Skeletal muscle cell (primary cell): ENCODE measurements at regions not wholly inside any gene's neighbourhood (a gene's known extent, or its start where the extent isn't known, plus 50 kb on each side); places are given as distances from the start of the nearest gene placed in this dataset.

Experiments
- DNase-seq: peaks from one replicate; pipeline ENCODE4 v3.0.0-alpha.2; 2010; ENCODE audit warnings: low read depth
- H3K4me3 ChIP-seq: 2 replicates; pipeline ENCODE4 v1.5.1; 2011; ENCODE audit warnings: low read depth, mild to moderate bottlenecking, control low read depth, low read length, moderate library complexity

DNA sequence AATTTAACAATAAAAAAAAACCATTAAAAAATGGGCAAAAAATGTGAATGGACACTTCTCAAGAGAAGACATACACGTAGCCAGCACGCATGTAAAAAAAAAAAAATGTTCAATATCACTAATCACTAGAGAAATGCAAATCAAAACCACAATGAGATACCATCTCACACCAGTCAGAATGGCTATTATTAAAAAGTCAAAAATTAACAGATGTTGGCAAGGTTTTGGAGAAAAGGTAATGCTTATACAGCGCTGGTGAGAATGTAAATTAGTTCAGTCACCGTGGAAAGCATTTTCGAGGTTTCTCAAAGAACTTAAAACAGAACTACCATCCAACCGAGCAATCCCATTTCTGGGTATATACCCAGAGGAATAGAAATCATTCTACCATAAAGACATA is 1091.5 kb upstream of the B3GALT2 start:
- DNase-seq: no peak
- no peak overlapping the region for H3K4me3 ChIP-seq

DNA sequence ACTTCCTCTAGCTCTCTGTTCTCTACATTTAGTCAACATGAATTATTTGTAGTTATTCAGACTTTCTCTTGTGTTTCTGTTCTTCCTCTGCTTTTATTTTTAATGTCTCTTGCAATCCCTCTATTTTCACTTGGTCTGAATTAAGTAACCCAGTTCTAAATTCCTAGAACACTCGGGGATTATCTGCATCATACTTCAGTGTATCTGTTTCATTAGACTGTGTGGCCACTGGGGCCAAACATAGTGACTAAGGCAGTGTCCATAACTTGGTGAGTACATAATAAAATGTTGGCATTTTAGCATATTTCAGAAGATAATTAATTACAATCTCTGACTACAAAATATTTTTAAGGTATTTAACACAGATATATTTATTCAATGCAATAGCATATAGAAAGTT is 1087.2 kb upstream of the B3GALT2 start:
- H3K4me3 ChIP-seq: no peak overlapping the region
- no peak for DNase-seq

DNA sequence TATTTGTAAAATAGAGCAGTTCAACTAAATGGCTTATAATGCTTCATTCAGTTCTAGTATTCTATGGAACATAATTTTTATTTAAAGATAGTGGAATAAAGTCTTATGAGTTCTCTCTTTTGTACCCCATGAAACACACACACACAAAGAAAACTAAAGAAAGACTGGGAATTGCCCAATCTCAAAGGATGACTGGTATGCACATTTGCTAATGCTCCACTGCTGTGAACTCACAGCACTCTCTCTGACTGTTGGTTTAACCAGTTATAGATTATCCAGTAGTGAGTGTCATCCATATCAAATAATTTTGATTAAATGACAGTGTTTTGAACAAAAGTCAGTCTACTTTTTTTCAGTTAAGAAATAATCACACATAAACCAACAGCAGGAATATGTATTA is 1082.4 kb upstream of the B3GALT2 start:
- H3K4me3 ChIP-seq: no peak overlapping the region
- no peak for DNase-seq

DNA sequence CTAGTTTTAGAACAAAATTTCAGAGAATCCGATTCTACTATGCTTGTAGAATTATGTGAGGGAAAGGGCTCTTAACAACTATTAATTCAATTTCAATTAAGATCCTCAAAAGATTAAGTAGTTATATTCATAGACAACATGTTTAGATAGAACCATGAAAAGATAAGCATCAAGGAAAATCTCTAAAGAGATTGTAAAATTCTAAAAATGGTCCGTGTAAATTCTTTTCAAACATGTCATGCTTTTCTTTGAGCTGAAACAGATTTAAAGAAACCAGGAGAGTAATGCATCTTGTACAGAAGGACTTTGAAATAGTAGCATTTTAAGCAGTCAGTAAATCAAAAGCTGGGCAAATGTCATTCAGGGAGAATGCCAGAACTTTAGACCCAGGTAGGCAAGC is 1080.6 kb upstream of the B3GALT2 start:
- H3K4me3 ChIP-seq: no peak overlapping the region
- no peak for DNase-seq

DNA sequence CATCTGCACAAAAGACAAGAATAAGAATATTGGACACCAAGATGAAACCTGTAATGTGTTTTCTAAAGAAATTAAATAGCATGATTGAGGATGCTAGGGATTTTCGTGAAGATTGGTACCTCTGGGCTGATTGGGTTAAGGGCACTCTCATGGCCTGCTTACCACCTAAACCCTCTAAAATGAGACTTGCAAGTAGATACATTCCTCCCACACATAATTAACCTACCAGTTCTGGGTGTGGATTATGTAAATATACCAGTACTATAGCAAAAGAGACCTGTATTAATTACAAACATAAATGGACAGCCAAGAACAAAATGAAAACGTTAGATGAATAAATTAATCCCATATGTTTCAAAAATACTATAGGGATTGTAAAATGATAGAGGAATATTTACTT is 1069.6 kb upstream of the B3GALT2 start:
- no peak for DNase-seq
- H3K4me3 ChIP-seq: no peak overlapping the region

DNA sequence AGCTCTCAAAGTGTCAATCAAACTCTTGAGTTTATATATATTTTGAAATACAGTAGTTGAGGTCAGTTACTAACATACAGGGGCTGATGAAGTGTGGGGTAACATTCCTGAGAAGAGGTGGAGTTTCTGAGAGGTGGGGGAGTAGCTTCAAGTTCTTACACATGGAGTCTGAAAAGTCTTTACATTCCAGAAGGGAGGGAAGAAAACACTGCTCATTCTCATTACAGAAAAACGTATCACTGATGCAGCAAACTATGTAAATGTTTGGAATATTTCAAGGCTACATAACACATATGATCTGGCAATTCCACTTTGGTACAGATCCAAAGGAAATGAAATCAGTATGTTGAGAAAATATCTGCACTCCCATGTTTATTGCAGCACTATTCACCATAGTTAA is 1065.8 kb upstream of the B3GALT2 start:
- no peak overlapping the region for H3K4me3 ChIP-seq
- DNase-seq: peak; percentile 9

DNA sequence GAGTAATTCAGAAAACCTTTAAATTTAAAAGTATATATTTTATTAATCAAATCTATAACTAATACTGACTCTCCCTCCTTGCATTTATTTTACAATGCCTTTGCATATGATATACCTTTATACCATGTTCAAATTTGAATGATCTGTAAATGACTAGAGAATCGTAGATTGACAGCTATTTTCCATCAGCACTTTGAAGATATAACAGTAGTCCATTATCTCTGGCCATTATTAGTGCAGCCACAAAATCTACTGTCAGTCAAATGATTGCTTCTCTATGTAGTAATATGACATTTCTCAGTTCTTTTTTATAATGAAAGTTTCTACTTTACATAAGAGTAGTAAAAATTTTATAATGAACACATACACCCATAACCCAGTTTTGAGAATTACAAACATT is 1054.8 kb upstream of the B3GALT2 start:
- H3K4me3 ChIP-seq: no peak overlapping the region
- no peak for DNase-seq

DNA sequence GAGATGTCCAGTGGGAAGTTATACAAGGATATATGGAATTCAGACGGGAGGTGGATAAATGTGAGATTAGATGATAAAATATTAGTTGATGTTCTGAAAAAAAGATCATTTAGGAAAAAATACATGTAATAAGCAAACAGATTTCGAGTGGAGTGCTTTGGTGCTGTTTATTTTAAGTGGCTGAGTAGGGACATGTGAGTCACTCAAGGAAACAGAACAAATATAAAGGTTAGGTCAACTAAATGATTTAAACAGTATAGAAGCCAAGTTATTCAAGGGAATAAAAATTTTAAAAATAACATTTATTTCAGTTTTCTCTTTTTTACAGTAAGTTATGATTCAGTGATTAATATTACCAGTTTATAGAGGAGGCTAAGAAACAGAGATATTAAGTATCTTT is 1046.7 kb upstream of the B3GALT2 start:
- H3K4me3 ChIP-seq: no peak overlapping the region
- no peak for DNase-seq

- H3K4me3 ChIP-seq: no peak overlapping the region
- DNase-seq: no peak
Observed at GRCh38 chr1:194230351-194231144, 1044.1 kb upstream of the B3GALT2 start.

DNA sequence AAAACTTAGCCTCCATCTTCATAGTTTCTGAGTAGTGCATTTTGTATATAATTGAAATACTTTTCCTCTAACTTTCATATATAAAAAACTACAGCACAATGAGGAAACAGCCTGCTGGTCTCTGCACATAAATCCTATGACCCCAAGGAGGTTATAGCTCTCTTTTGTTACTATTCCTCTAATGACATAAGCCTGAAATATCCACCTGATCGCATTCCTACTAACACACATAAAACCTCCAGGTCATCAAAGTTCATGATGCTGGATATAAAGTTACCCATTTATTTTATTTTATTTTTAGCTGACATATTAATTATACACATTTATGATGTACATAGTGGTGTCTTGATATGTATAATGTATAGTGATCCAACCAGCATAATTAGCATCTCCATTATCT is 1042.0 kb upstream of the B3GALT2 start:
- no peak overlapping the region for H3K4me3 ChIP-seq
- DNase-seq: no peak

DNA sequence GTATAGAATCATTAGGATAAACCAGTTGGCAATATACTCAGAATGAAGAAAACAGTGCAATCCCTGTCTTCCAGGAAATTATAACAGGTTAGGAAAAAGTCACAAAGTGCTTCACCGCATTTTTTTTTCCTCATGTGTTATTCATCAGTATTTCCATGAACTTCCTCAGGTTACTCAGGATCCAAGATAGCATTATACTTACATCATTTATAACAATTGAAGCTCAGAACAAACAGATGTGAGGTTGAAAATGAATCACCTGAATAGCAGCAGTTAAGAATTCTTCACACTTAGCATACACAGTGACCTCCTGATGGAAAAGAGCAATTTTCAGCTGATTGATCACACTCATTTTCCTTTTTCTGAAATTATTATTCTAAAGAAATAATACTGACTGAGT is 1040.7 kb upstream of the B3GALT2 start:
- no peak overlapping the region for H3K4me3 ChIP-seq
- no peak for DNase-seq

GRCh38 chr1:194225821-194226220 is 1039.4 kb upstream of the B3GALT2 start:
- no peak for DNase-seq
- no peak overlapping the region for H3K4me3 ChIP-seq

DNA sequence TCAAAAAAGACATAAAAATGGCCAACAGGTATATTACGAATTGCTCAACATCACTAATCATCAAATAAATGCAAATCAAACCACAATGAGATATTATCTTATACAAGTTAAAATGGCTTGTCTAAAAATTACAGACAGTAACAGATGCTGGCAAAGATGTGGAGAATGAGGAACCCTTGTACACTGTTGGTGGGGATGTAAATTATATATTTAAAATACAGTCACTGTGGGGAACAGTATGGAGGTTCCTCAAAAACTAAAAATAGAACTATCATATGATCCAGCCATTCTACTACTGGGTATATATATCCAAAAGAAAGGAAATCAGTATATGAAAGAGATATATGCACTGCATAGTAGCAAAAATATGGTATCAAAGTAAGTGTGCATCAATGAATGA is 1037.2 kb upstream of the B3GALT2 start:
- no peak for DNase-seq
- no peak overlapping the region for H3K4me3 ChIP-seq

- H3K4me3 ChIP-seq: no peak overlapping the region
Observed at GRCh38 chr1:194215448-194215847, 1029.0 kb upstream of the B3GALT2 start.

DNA sequence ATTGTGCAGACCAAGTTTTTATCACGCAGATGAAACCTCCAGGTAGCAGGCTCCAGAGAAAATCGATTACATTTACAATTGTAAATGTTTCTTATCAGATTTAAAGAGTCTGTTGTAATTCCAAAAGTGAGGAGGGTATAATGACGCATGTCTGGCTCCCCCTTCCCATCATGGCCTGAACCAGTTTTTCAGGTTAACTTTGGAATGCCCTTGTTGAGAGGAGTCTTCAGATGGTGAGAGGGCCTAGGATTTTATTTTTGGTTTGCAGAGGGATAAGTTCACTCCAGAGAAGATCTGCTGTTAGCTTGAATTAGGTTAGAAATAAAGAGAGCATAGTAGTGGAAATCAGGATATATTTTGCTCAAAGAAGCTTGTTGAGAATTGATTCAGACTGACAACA is 1028.3 kb upstream of the B3GALT2 start:
- no peak overlapping the region for H3K4me3 ChIP-seq
- no peak for DNase-seq

More at GRCh38 chr1:194215448-194215847, 1029.0 kb upstream of the B3GALT2 start:
- DNase-seq: no peak

DNA sequence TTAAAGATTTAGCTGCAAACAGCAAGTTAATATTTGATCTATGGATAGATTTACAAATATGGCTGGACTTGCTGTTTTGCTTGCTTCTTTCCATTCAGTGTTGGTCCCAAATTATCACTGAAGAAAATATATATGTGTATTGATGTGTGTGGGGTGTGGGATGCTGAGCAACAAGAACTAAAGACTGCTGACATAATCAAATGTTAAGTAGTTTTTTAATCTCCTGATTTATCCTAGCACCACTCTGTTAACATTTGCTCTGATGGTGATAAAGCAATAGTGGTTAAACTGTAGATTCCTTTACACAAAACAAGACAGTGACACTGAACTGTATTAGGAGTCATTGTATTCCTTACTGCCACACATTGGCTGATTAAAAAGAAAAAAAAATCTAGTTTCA is 1023.5 kb upstream of the B3GALT2 start:
- DNase-seq: no peak
- no peak overlapping the region for H3K4me3 ChIP-seq

- DNase-seq: no peak
- no peak overlapping the region for H3K4me3 ChIP-seq
Observed at GRCh38 chr1:194208674-194209073, 1022.3 kb upstream of the B3GALT2 start.

DNA sequence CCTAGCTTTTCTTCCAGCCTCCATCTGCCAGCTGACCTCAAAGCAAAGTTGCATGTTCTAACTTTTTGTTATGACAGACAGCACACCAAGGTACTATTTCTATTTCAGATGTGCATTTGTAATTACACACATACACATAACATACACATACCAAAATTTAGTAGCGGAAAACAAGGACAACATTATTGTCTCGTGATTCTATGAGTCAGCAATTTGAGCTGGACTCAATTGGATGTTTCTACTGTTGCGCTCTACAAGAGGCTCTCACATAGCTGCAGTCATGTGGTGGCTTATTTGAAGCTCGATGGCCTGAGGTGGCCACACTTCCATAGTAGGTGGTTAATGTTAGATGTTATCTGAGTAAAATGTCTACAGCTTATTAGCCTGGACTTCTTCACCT is 1010.1 kb upstream of the B3GALT2 start:
- no peak for DNase-seq
- no peak overlapping the region for H3K4me3 ChIP-seq

GRCh38 chr1:194194724-194195123 is 1008.3 kb upstream of the B3GALT2 start:
- DNase-seq: no peak
- no peak overlapping the region for H3K4me3 ChIP-seq

DNA sequence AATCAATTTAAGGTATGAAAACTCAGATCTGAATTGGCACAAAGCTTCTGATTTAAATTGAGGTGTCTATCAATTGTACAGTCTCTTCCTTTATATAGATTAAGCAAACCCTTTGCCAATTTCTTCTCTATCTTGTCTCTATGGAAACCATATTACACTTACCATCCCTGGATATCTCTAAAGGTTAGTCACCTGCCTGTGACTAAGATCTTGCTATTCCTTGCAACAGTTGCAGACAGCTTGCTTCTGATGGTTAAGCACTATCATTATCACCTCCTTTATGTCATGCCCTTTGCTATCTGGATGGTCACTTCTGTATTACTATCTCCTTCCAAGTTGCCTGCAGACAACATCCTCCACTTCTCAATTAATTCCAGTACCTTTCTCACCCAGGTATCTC is 998.6 kb upstream of the B3GALT2 start:
- no peak for DNase-seq
- no peak overlapping the region for H3K4me3 ChIP-seq

GRCh38 chr1:194184425-194184824 is 998.0 kb upstream of the B3GALT2 start:
- H3K4me3 ChIP-seq: no peak overlapping the region
- DNase-seq: no peak

GRCh38 chr1:194181845-194182244 is 995.4 kb upstream of the B3GALT2 start:
- no peak overlapping the region for H3K4me3 ChIP-seq
- DNase-seq: no peak
